Fibroblast of skin of left biceps (primary cell): ENCODE measurements at regions not wholly inside any gene's neighbourhood (a gene's known extent, or its start where the extent isn't known, plus 50 kb on each side); places are given as distances from the start of the nearest gene placed in this dataset.
"Not testable (repeated sequence)": the region's sequence is repeated elsewhere in the genome, so short reads cannot be mapped to it uniquely, and the experiment has no call there.

Experiments used
- DNase-seq, 2 experiments: peaks; one replicate each; pipeline ENCODE4 v3.0.0-alpha.2; 2013; ENCODE audit warnings: low read depth in 2 of 2

DNA sequence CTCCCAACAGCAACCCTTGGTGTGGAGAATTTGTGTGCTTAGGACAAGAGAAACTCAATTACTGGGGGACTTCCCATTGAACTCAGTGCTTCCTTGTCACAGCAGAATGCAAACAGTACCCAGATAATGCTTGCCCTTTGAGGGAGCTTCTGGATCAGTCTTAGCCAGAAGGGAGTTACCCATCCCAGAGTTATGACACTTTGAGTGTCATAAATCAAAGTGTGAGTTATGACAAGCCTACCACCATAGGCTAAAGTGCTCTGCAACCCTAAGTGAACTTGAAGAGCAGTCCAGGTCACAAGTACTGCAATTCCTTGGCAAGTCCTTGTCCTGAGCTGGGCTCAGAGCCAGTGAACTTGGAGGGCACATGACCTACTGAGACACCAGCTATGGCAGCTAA lies 1513.9 kb upstream of the PCDH10 start:
- DNase-seq, result no peak

- DNase-seq, result no peak
Observed at GRCh38 chr4:131638781-131639180, 1510.3 kb upstream of the PCDH10 start.

DNA sequence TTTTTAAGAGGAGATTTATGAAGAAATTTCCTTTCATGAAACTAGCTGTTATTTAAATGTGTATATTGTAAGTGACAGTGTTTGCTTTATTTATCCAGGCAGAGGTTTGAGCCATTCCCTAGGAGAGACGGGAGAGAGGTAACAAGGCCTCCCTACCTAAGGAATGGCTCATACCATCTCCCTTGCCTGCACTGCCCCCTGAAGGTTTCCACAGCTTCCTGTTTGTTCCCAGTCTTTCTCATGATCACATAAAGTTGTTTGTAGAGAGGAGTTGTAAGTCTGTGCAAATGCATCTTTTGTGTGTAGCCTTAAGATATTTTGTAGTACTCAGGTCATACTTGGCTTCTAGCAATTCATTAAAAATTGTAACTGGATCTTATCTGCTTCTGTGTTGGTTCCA lies 1504.5 kb upstream of the PCDH10 start:
- no peak for DNase-seq

- no peak for DNase-seq
Observed at GRCh38 chr4:131649227-131649626, 1499.9 kb upstream of the PCDH10 start.

DNA sequence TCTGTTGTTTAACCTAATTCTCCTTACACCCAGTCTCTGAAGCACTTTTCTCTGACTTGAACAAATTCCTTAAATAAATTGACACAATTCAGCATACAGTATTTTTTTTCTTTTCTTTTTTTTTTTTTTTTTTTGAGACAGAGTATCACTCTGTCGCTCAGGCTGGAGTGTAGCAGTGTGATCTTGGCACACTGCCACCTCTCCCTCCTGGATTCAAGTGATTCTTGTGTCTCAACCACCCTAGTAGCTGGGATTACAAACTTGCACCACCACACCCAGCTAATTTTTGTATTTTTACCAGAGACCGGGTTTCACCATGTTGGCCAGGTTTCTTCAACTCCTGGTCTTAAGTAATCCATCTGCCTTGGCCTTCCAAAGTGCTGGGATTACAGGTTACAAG lies 1498.1 kb upstream of the PCDH10 start:
- no peak for DNase-seq

DNA sequence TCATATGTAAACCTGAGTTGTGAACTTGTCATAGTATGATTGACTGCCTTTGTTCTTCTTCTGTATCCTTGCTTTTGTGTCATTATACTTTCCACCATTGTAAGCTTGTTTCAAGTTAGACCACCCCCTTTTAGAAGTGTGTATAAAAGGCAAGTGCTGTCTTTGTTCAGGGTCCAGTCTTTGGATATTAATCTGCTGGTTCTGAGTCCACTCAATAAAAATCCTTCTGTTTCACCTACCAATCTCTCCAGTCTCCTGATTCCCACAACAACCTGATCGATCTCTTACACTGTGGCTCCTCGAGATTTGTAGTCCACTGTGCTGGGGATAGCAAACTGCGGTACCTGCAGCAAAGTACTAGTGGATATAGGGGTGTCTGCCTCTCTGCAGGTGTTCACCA lies 1465.8 kb upstream of the PCDH10 start:
- DNase-seq, result not testable (repeated sequence)

GRCh38 chr4:131721883-131722282 lies 1427.2 kb upstream of the PCDH10 start:
- DNase-seq, result no peak

DNA sequence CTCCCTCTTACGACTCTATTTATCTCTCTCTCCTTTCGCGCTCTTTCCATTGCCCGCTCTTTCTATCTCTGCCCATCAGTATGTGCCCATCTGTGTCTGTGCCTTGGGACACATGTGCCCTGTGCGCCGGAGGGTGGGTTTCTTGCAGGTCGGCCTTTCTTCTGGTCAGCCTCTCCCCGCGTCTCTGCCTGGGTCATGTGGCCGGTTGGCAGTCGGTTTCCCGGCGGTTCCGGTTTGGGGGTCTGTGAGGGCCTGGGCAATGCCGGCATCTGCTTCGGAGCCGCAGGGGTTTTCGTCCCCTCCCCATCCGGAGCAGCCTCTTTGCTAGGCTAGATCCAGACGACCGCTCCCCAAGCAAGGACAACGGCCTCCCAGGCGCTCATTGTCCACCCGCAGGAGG lies 1426.0 kb upstream of the PCDH10 start:
- DNase-seq, result not testable (repeated sequence)

DNA sequence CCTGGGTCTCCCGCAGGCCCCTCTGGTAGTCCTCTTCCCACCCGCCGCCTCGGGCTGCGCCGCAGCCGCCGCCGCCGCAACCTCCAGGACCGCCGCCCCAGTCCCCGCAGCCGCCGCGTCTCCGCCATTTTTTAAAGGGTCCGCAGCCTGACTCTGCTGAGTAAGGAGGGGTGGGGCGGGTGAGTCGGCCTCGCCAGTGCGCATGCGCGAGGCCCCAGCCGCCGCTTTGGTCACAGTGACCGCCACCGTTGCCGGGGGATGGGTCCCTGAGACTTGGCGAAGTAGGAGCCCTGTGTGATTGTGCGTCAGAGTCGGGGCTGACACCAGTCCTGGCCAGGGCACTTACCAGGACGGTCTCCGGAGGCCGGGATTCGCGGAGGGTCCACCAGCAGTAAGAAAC lies 1424.2 kb upstream of the PCDH10 start:
- DNase-seq, result peak in 1 of 2 experiments; percentile 1

DNA sequence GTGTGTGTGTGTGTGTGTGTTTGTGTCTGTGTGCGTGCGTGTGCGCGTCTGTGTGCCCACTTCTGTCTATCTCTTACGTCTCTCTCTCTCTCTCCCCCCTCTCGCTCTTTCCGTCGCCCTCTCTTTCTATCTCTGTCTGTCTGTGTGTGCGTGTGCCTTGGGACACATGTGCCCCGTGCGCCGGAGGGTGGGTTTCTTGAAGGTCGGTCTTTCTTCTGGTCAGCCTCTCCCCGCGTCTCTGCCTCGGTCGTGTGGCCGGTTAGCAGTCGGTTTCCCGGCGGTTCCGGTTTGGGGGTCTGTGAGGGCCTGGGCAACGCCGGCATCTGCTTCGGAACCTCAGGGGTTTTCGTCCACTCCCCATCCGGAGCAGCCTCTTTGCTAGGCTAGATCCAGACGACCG lies 1423.6 kb upstream of the PCDH10 start:
- not testable (repeated sequence) for DNase-seq

GRCh38 chr4:131726940-131727339 lies 1422.2 kb upstream of the PCDH10 start:
- not testable (repeated sequence) for DNase-seq

- not testable (repeated sequence) for DNase-seq
Observed at GRCh38 chr4:131727418-131727817, 1421.7 kb upstream of the PCDH10 start.

DNA sequence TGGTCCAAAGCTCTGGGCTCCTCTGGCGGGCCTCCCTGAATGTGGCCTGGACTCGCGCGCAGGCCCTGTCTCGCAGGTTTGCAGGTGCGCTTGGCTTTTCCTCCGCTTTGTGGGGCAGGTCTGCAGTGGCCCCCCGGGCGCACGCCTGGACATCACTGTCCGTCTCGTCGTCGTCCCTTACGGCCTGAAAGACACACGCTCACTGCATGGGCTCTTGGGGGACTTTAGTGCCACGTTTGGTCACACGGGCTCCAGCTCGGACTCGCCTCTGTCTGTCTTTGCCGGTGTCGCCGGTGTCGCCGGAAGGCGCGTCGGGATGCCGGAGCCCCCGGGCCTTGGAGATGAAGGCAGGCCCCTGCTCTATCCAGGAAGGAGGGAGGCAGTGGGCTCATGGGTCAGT lies 1419.9 kb upstream of the PCDH10 start:
- DNase-seq, result not testable (repeated sequence)

DNA sequence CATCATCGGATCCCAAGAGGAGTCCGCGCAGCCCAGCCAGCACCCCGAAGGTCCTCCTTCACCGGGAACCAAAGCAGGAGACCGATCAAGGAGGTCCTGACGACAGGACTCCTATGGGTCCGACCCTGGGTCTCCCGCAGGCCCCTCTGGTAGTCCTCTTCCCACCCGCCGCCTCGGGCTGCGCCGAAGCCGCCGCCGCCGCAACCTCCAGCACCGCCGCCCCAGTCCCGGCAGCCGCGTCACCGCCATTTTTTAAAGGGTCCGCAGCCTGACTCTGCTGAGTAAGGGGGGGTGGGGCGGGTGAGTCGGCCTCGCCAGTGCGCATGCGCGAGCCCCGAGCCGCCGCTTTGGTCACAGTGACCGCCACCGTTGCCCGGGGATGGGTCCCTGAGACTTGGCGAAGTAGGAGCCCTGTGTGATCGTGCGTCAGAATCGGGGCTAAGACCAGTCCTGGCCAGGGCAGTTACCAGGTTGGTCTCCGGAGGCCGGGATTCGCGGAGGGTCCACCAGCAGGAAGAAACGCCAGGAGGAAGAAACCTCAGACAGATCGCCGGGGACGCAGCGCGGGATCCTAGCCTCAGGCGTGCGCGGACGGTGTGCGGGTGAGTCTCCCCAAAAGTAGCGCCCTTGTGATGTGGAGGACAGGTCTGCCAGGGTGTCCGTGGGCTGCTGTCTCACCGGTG lies 1419.2 kb upstream of the PCDH10 start:
- not testable (repeated sequence) for DNase-seq

- DNase-seq, result not testable (repeated sequence)
Observed at GRCh38 chr4:131730574-131730973, 1418.5 kb upstream of the PCDH10 start.

DNA sequence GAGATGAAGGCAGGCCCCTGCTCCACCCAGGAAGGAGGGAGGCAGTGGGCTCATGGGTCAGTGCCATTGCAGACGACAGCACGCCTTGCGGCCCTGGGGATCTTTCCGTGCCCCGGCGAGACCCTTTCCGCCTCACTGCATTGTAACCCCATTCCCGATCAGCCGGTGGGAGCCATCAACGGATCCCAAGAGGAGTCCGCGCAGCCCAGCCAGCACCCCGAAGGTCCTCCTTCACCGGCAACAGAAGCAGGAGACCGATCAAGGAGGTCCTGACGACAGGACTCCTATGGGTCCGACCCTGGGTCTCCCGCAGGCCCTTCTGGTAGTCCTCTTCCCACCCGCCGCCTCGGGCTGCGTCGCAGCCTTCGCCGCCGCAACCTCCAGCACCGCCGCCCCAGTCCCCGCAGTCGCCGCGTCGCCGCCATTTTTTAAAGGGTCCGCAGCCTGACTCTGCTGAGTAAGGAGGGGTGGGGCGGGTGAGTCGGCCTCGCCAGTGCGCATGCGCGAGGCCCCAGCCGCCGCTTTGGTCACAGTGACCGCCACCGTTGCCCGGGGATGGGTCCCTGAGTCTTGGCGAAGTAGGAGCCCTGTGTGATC lies 1417.0 kb upstream of the PCDH10 start:
- not testable (repeated sequence) for DNase-seq

DNA sequence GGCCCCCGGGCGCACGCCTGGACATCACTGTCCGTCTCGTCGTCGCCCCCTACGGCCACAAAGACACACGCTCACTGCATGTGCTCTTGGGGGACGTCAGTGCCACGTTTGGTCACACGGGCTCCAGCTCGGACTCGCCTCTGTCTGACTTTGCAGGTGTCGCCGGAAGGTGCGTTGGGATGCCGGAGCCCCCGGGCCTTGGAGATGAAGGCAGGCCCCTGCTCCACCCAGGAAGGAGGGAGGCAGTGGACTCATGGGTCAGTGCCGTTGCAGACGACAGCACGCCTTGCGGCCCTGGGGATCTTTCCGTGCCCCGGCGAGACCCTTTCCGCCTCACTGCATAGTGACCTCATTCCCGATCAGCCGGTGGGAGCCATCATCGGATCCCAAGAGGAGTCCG lies 1414.8 kb upstream of the PCDH10 start:
- not testable (repeated sequence) for DNase-seq

DNA sequence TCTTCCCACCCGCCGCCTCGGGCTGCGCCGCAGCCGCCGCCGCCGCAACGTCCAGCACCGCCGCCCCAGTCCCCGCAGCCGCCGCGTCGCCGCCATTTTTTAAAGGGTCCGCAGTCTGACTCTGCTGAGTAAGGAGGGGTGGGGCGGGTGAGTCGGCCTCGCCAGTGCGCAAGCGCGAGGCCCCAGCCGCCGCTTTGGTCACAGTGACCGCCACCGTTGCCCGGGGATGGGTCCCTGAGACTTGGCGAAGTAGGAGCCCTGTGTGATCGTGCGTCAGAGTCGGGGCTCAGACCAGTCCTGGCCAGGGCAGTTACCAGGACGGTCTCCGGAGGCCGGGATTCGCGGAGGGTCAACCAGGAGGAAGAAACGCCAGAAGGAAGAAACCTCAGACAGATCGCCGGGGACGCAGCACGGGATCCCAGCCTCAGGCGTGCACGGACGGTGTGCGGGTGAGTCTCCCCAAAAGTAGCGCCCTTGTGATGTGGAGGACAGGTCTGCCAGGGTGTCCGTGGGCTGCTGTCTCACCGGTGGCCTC lies 1414.2 kb upstream of the PCDH10 start:
- DNase-seq, result not testable (repeated sequence)

GRCh38 chr4:131738991-131739390 lies 1410.1 kb upstream of the PCDH10 start:
- DNase-seq, result not testable (repeated sequence)

- DNase-seq, result not testable (repeated sequence)
Observed at GRCh38 chr4:131741836-131742235, 1407.3 kb upstream of the PCDH10 start.

DNA sequence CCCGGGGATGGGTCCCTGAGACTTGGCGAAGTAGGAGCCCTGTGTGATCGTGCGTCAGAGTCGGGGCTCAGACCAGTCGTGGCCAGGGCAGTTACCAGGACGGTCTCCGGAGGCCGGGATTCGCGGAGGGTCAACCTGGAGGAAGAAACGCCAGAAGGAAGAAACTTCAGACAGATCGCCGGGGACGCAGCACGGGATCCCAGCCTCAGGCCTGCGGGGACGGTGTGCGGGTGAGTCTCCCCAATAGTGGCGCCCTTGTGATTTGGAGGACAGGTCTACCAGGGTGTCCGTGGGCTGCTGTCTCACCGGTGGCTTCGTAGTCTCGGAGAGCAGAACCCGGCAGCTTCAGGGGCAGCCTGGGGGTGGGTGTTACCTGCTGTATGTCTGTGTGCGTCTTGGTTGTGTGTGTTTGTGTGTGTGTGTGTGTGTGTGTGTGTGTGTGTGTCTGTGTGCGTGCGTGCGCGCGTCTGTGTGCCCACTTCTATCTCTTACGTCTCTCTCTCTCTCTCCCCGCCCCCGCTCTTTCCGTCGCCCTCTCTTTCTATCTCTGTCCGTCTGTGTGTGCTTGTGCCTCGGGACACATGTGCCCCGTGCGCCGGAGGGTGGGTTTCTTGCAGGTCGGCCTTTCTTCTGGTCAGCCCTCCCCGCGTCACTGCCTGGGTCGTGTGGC lies 1406.4 kb upstream of the PCDH10 start:
- DNase-seq, result not testable (repeated sequence)

DNA sequence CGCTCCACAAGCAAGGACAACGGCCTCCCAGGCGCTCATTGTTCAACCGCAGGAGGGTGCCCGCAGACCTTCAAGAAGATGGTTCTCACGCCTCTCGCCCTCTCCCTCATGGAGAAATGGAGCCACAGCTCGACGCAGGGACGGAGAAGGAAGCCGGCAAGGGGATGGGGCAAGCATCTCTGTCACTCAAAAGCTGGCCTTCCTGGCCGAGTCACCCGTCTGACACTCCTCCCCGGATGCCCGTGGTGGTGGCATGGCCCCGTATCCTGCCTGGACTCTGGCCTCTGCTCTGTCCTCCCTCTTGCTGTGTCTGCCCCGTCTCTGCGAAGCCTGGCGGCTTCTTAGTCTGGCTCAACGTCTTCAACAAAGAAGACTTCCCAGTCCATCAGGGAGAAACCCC lies 1405.7 kb upstream of the PCDH10 start:
- not testable (repeated sequence) for DNase-seq

GRCh38 chr4:131747203-131747602 lies 1401.9 kb upstream of the PCDH10 start:
- not testable (repeated sequence) for DNase-seq
